Mesodermal cell (in vitro differentiated cells): ENCODE measurements at regions not wholly inside any gene's neighbourhood (a gene's known extent, or its start where the extent isn't known, plus 50 kb on each side); places are given as distances from the start of the nearest gene placed in this dataset.

ENCODE experiments used
- H3K27ac ChIP-seq: 2 replicates; pipeline ENCODE4 v1.7.0; 2013; ENCODE audit warnings: mild to moderate bottlenecking, low read depth, low read length, moderate library complexity; ENCODE audit not compliant: severe bottlenecking
- H3K36me3 ChIP-seq: 2 replicates; pipeline ENCODE4 v1.7.1; 2013; ENCODE audit warnings: mild to moderate bottlenecking, low read length, moderate library complexity; ENCODE audit not compliant: control insufficient read depth, insufficient read depth
- H3K4me1 ChIP-seq: one replicate; pipeline ENCODE4 v1.7.1; 2013; ENCODE audit warnings: mild to moderate bottlenecking, low read length; ENCODE audit not compliant: insufficient read depth, control insufficient read depth, poor library complexity, severe bottlenecking
- H3K4me3 ChIP-seq: 2 replicates; pipeline ENCODE4 v1.7.0; 2013; ENCODE audit warnings: low read length, control low read depth, mild to moderate bottlenecking; ENCODE audit not compliant: insufficient read depth, poor library complexity, severe bottlenecking; ENCODE audit errors: extremely low read depth
- H3K9me3 ChIP-seq: 2 replicates; pipeline ENCODE4 v1.7.1; 2013; ENCODE audit warnings: mild to moderate bottlenecking, low read length, moderate library complexity; ENCODE audit not compliant: control insufficient read depth
- WGBS, 2 experiments: methylation state at CpG; one replicate each; pipeline ENCODE4 v1.1.5; 2013; ENCODE audit warnings: missing lambda C conversion rate in 2 of 2; ENCODE audit not compliant: insufficient coverage in 2 of 2; 5-methylcytosine and 5-hydroxymethylcytosine counted together

GRCh38 chr15:29534378-29534777 lies 264.8 kb upstream of the NSMCE3 start:
- 76 to 90% methylated on average over 3 of the region's 3 CpGs for WGBS, 2 experiments
- Histone ChIP-seq H3K4me1 (peaks cover 22% of the 10 kb centered on the region), H3K9me3 (no peaks in the 10 kb centered on the region), H3K36me3 (no peaks in the 10 kb centered on the region), H3K4me3 (no peak overlapping the region), H3K27ac (peak overlapping the region; percentile 45)

- no peak overlapping the region for H3K4me3 ChIP-seq
- no peaks in the 10 kb centered on the region for H3K9me3 ChIP-seq
- 60% methylated on average over 4 of the region's 5 CpGs; no CpG with 5 or more reads in 1 of the 2 experiments for WGBS, 2 experiments
- H3K36me3 ChIP-seq: no peaks in the 10 kb centered on the region
- H3K4me1 ChIP-seq: peaks cover 22% of the 10 kb centered on the region
- peak overlapping the region; percentile 45 for H3K27ac ChIP-seq
These were observed 264.0 kb upstream of the NSMCE3 start for GRCh38 chr15:29533647-29534046.

- H3K36me3 ChIP-seq: no peaks in the 10 kb centered on the region
- WGBS, 2 experiments: no CpG with 5 or more reads among the region's 1 CpG
These were observed 262.7 kb upstream of the NSMCE3 start for GRCh38 chr15:29532296-29532695.

GRCh38 chr15:29530966-29531365 lies 261.3 kb upstream of the NSMCE3 start:
- H3K4me1 ChIP-seq: peaks cover 22% of the 10 kb centered on the region
- no peaks in the 10 kb centered on the region for H3K9me3 ChIP-seq
- no peak overlapping the region for H3K4me3 ChIP-seq
- H3K36me3 ChIP-seq: no peaks in the 10 kb centered on the region
- no peak overlapping the region for H3K27ac ChIP-seq
- WGBS, 2 experiments: 85 to 96% methylated on average over 4 to 5 of the region's 9 CpGs

More at GRCh38 chr15:29532296-29532695, 262.7 kb upstream of the NSMCE3 start:
- H3K4me1 ChIP-seq: peaks cover 22% of the 10 kb centered on the region
- no peak overlapping the region for H3K27ac ChIP-seq
- H3K4me3 ChIP-seq: no peak overlapping the region
- no peaks in the 10 kb centered on the region for H3K9me3 ChIP-seq

GRCh38 chr15:29529043-29529442 lies 259.4 kb upstream of the NSMCE3 start:
- no peak overlapping the region for H3K27ac ChIP-seq
- peaks cover 9% of the 10 kb centered on the region for H3K4me1 ChIP-seq
- WGBS, 2 experiments: 100% methylated on average over 1 of the region's 3 CpGs
- H3K36me3 ChIP-seq: no peaks in the 10 kb centered on the region
- H3K9me3 ChIP-seq: no peaks in the 10 kb centered on the region
- H3K4me3 ChIP-seq: no peak overlapping the region

GRCh38 chr15:29528276-29528675 lies 258.7 kb upstream of the NSMCE3 start:
- no peak overlapping the region for H3K27ac ChIP-seq
- H3K36me3 ChIP-seq: no peaks in the 10 kb centered on the region
- WGBS, 2 experiments: 100% methylated on average over 1 of the region's 1 CpG; no CpG with 5 or more reads in 1 of the 2 experiments

GRCh38 chr15:29526802-29527201 lies 257.2 kb upstream of the NSMCE3 start:
- no peak overlapping the region for H3K4me3 ChIP-seq
- 84 to 89% methylated on average over 5 of the region's 5 CpGs for WGBS, 2 experiments
- no peaks in the 10 kb centered on the region for H3K9me3 ChIP-seq
- H3K36me3 ChIP-seq: no peaks in the 10 kb centered on the region
- H3K27ac ChIP-seq: no peak overlapping the region
- H3K4me1 ChIP-seq: no peaks in the 10 kb centered on the region

More at GRCh38 chr15:29528276-29528675, 258.7 kb upstream of the NSMCE3 start:
- Histone ChIP-seq H3K9me3 (no peaks in the 10 kb centered on the region), H3K4me3 (no peak overlapping the region), H3K4me1 (peaks cover 1% of the 10 kb centered on the region)

GRCh38 chr15:29522373-29523276 lies 253.0 kb upstream of the NSMCE3 start:
- Histone ChIP-seq H3K27ac (no peak overlapping the region), H3K4me1 (no peaks in the 10 kb centered on the region), H3K4me3 (no peak overlapping the region), H3K9me3 (no peaks in the 10 kb centered on the region), H3K36me3 (no peaks in the 10 kb centered on the region)
- WGBS, 2 experiments: 71 to 74% methylated on average over 5 to 7 of the region's 7 CpGs

- H3K4me1 ChIP-seq: no peaks in the 10 kb centered on the region
- 80 to 89% methylated on average over 1 to 3 of the region's 4 CpGs for WGBS, 2 experiments
- H3K9me3 ChIP-seq: no peaks in the 10 kb centered on the region
- H3K36me3 ChIP-seq: no peaks in the 10 kb centered on the region
- H3K27ac ChIP-seq: no peak overlapping the region
- H3K4me3 ChIP-seq: no peak overlapping the region
These were observed 248.8 kb upstream of the NSMCE3 start for GRCh38 chr15:29518442-29518841.

- Histone ChIP-seq H3K27ac (no peak overlapping the region), H3K4me3 (no peak overlapping the region), H3K36me3 (no peaks in the 10 kb centered on the region), H3K9me3 (no peaks in the 10 kb centered on the region), H3K4me1 (no peaks in the 10 kb centered on the region)
- 94% methylated on average over 3 of the region's 4 CpGs; no CpG with 5 or more reads in 1 of the 2 experiments for WGBS, 2 experiments
These were observed 248.2 kb upstream of the NSMCE3 start for GRCh38 chr15:29517829-29518228.

- whole genome bisulfite sequencing, 2 experiments: no CpG with 5 or more reads among the region's 3 CpGs
These were observed 247.3 kb upstream of the NSMCE3 start for GRCh38 chr15:29516929-29517328.

More at GRCh38 chr15:29516929-29517328, 247.3 kb upstream of the NSMCE3 start:
- no peak overlapping the region for H3K4me3 ChIP-seq
- no peaks in the 10 kb centered on the region for H3K9me3 ChIP-seq
- no peak overlapping the region for H3K27ac ChIP-seq
- H3K4me1 ChIP-seq: no peaks in the 10 kb centered on the region
- no peaks in the 10 kb centered on the region for H3K36me3 ChIP-seq
